ENCODE measurements at regions not wholly inside any gene's neighbourhood (a gene's known extent, or its start where the extent isn't known, plus 50 kb on each side); places are given as distances from the start of the nearest gene placed in this dataset.
A peak's percentile ranks its signal among the peaks of the same experiment; 100 is the strongest.

DNA sequence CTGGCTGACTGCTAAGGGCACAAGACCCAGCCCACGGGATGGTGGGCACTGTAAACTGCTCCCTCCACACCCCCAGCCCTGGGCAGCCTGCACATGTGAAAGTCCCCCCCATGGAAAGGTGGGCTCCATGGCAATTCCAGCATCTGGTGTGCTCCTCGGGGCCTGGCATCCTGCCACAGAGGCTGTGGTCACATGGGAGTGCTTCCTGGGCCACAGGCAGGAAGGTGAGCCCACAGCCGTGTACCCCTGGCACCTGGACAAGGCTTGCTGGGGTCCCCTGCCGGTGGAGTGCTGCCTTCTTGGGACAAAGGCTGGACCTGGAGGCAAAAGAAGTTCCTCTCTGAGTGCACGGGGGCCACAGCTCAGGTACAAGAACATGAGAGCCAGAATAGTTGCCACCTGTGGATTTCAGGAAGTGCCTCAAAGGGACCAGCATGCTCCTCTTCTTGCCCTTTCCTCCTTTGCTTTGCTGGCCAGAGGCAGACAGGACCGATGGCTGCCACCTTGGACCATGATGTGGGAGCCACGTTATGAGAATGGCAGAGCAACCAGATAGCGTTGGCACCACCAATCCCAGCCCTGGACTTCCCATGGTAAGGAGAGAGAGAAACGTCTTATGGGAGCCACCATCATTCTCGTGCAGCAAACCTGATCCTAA is 120.2 kb upstream of the MLN start:
- DNase-seq (ENCODE audit: low read depth), result no peak

DNA sequence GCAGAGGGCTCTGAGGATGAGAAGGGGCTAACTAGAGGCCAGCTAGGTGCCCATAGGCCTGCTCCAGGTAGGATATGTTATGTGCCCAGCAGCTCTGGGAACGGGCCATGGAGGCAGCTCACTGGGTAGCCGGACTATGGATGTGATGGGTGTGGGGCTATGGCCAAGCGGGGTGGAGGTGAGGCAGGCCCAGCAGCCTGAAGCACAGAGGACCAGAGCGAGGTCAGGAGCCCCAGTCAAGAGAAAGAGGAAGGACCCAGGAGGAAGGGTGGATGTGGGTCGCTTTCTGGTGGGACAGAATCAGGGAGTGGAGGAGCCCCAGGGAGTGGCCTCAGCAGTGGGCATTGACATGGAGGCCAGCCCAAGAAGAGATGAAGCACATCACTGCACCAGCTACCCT is 117.9 kb upstream of the MLN start:
- no peak for DNase-seq (ENCODE audit: low read depth)

DNA sequence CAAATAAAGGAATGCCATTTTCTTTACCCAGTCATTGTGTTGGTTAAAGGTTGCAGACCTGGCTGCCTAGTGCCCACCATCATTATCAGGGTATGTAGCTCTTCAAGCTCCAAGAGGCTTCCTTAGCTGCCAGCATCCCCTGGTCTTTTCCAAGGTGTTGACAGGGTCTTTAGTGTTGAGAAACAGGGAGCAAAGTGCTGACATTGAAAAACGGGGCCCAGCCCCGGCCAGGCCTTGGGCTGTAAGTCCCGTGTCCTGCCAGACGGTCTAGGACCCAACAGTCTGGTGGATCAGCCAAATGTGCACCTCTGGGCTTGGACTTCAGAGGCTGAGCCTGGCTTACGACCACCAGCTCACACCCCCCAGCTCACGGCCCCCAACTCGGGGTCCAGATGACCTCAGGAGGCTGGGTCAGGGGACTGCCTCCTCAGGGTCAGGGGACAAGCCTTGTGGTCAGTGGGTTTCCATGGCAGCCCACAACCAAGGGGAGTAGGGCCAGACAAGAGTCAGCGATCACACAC is 114.4 kb upstream of the MLN start:
- DNase-seq (ENCODE audit: low read depth), result no peak

DNA sequence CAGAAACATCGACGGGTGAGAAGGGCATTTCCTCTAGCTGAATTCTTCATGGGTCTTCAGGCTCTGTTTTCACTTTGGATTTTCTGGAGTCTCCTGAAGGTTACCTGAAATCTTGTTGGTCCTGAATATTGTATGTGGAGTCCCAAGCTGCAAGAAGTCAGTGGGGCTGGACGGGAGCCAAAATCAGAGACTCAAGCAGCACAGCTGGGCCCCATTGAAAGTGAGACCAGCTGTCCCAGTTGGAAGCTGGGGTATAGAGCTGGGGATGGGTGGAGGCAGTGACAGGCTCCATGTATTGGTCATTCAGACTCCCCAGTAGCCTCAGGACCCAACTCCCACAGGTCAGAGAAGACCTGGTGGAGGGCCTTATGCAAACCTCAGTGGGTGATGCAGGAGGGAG is 111.3 kb upstream of the MLN start:
- DNase-seq (ENCODE audit: low read depth), result no peak

DNA sequence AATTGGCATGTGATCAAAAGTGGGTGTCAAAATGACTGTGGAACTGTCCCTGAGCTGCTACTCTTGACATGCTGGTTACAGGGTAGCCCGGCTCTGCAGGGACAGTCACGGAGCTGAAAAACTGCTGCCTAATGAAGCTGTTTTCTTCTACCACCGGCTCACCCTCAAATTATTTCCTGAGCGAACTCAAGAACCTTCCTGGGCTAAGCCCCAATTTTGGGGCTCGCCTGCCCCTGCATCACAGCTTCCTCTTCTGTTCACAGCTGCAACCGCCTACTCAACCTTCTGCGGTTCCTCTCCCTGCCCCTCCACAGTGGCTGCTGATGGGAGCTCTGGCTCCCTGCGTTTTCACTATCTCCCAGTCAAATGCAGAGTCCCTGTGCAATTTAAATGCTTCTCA is 110.8 kb upstream of the MLN start:
- DNase-seq (ENCODE audit: low read depth), result peak; percentile 27

DNA sequence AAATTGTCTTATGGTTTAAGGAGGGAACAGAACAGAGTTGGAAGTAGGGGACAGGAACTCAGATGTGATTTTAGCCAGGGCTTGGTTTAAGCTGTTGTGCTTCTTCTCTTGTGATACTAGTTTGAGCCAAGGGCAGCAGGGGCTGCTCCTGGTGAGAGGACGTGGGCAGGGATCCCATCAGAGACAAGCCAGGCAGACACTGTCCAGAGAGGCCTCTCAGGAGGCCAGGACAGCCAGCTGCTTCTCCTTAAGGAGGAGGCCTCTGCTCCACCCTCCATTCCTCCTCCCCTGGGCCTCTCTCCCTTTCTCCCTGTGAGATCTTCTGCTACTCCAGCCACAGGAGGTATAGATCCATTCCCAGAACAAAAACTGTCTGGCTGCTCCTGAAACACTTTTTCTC is 108.4 kb upstream of the MLN start:
- no peak for DNase-seq (ENCODE audit: low read depth)

DNA sequence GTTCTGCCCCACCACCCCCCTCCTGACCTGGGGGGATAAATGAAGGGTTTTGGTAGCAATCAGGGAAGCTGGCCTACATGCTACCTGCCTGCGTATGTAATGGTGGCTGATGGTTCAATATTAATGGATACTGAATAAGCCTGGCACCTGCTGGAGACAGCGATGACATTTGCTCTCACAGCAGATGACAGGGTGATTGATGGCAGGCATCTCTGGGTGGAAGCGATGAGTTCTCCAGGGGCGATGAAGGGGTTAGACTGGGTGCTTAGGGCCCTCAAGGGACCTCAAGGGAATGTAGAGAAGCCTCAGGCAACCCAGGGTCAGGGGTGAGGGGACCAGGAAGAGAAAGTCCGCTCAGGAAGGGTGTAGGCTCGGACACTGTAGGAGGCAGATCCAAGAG is 107.7 kb upstream of the MLN start:
- no peak for DNase-seq (ENCODE audit: low read depth)

DNA sequence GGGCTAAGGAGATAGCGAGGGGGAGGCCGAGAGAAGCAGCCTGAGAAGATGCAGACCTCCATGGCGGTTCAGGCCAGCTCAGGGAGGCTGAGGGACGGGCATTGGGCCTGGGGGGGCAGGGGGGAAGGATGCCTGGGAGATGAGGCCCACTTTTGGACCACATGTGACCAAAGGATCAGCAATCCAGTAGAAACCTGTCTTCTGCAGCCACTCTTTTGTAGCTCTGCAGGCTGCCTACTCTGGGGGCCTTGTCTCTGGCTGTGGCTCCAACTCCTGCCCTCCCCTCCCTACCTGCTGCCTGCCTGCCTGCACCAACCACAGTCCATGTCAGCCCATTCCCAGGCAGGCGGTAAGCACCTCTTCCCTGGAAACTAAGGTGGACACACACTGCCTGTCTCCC is 106.8 kb upstream of the MLN start:
- no peak for DNase-seq (ENCODE audit: low read depth)

DNA sequence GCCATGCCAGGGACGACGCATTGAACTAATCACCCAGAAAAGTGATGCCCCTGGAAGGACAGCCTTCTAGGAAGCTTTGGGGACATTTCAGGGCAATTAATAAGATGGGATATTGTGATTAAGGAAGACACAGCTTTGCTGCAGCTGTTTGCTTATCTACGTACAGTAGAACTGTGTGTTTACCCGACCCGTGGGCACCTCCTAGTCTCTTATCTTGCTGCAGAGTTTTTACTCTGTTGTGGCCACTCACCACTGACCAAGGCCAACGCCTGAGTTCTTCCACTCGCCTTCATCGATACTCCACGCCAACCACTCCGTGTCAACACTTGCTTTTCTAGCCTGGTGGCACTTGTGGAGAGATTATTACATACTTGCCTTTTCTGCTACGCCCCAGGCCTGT is 105.9 kb upstream of the MLN start:
- DNase-seq (ENCODE audit: low read depth), result no peak

DNA sequence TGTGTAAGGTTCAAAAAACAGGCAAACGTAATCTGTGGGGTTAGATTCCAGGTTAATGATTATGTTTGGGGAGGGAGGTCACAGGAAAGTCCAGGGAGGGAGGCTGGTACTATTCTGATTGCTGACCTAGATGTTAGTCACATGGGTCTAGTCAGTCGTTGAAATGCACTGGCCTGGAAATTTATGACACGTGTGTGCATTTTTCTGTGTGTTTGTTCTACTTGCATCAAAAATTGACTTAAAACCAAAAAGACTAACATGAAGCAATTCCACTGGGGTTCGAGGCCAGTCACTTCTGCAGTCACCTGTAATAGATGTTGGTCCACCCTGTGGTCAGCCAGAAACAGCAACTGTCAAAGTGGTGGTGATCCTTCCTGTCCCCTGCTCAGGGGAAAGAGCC is 104.2 kb upstream of the MLN start:
- no peak for DNase-seq (ENCODE audit: low read depth)

DNA sequence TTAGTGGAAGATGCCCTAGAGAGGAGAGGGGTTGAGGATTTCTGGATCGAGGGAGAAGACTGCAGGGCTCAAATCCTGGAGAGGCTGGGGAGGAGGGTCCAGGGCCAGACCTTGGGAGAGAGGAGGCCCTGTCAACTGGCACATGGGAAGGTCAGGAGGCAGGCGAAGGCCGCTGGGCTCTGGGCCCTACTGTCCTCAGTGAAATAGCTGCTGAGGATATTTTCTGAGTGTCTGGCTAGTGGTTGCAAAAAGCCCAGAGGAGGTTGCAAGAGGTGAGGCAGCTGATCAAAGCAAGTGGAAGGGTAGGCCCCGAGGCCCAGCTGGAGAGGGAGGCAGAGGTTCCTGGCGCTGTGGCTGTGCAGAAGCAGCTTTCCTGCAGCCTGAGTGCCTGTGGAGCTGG is 103.4 kb upstream of the MLN start:
- DNase-seq (ENCODE audit: low read depth), result no peak

DNA sequence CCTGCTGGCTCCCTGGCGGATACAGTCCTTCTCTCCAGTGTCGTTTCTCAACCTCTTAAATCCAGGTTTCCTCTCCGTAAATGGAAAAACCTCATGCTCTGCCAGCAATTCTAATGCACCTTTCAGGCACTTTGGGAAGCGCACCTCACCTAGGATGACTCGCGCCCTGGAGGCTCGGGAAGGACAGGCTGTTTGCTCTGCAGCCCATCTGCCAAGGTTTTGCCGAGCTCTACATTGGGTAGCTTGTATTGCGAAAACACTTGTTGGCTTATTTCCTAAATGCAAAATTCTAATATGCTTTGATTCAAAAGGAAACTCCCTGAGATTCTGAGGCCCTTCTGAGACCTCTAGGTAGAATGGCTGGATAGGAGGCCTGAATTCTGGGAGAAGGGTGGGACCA is 102.6 kb upstream of the MLN start:
- DNase-seq (ENCODE audit: low read depth), result no peak

DNA sequence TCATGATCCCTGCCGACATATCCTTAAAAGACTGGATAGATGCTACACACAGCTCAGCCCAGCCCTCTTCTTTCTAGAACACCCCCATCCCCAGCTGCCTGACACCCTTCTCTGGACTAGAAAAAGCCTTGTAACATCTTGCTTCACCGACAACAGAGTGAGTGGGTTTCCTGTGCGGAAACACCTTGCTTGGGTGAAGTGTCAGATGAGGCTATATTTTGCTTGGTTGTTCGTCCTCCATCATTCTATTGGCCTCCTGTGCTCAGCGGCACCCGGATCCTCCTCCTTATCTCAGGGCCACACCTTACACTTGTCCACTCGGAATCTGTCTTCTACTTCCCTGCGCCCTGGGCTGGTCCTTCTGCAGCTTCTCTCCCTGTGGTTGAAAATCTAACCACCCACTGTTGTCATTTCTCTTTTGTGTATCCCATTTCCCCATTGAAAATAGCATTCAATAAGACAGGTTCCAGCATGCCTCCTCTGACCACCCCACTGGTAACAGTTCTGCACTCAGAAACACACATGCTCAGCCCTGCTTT is 101.3 kb upstream of the MLN start:
- peak; percentile 23 for DNase-seq (ENCODE audit: low read depth)

DNA sequence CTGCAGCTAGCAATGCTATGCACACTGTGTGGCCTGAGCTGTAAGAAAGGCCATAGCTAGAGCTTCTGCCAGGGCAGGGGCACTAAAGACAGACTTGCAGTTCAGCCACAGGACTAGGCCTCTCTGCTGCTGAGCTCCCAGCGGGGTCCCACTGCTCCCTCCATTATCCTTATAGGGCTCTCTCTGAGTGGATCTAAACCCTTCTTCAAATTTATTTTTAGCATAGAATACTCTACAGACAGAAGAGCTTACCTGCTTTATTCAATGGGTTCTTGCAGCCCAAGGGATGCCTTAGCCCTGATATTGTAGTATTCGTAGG is 100.9 kb upstream of the MLN start:
- no peak for DNase-seq (ENCODE audit: low read depth)

DNA sequence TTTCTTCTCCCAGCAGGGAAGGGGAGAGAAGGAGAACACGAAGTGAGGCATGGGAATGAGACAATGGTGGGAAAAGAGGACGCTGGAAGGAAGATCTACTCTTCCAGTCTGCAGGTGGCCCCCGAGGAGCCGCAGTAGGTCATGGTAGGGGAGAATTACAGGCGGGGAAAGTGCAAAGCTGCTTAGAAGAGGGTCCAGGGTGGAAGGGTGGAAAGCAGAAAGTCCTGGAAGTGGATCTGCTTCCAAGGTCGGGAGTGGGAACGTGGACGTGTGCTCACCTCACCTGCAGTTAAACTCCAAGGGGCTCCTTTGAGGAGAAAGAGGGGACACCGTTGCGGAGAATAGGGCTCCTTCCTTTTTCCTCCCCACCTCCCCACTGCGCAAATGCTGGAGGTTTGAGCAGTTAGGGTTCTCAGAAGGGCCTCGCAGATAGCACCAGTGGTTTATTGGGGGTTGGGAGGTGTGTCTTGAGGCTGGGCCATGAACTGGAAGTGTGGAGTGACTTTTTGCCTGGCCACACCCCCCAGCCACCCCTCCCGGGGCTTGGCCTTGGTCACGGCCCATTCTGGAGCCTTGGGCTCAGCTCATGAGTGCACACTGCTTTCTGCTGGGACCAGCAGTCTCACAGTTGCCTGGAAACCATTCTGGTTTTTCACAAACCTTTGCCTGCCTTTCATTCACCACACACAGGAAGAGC is 100.4 kb upstream of the MLN start:
- peak; percentile 22 for DNase-seq (ENCODE audit: low read depth)

DNA sequence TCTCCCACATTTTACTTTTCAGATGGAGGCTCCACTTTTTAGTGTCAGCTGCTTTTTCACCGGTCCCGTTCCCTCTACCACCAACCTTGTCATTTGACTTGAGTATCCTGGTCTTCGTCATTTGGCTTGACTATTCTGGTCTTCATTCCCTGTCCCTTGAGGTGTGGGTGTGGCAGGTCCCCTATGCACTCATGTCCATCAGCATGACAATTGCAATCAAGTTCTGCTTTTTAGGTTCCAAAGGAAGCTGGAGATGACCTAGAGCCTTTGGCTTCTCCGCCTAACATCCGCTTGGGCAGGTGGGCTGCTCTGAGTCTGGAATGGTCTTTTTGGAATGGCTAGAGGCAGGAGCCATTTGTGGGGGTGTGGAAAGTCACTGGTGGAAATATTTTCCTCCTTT is 99.8 kb upstream of the MLN start:
- DNase-seq (ENCODE audit: low read depth), result no peak

DNA sequence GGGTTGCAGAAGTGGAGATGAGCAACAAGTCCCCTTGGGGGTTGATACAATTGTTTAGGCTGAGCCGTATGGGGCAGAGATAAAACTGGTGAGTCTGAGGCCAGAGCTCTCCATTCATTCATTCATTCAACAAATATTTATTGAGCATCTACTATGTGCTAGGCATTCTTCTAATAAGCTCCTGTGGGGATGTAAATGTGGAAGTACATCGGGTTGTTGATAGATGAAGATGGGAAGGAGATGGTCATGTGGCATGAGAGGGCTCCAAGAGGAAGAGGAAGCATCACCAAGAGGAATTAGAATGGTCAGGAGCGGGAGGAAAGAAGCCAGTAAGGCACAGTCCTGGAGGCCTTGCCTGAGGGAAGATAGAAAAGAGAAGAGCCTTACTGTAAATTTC is 98.7 kb upstream of the MLN start:
- no peak for DNase-seq (ENCODE audit: low read depth)

DNA sequence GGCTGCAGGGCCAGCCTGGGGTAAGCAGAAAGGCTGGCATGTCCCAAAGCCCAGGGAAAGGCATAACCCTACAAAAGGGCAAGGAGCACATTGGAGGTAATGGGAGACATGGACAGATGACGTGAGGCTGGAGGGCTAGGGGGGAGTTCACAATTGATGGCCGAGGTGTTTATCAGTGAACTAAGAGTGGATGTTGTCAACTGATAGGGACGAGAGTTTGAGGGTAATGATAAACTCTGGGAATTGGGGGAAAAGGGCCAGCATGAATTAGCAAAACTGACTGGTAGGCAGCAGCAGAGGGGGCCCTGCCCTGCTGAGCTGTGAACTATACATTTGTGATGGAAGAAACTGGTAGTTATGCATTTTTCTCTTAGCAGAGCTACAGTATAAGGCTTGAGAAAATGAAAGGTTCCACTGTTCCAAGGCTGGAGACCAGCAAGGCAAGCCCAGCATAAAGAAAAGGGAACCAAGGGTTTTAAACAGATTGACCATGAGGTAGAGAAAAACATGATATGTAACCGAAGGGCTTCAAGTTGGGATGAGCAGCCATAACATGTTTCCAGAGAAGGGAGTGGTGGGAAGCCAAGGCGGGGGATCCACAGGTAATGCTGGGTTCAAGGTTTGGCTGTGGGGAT is 98.1 kb upstream of the MLN start:
- DNase-seq (ENCODE audit: low read depth), result no peak

DNA sequence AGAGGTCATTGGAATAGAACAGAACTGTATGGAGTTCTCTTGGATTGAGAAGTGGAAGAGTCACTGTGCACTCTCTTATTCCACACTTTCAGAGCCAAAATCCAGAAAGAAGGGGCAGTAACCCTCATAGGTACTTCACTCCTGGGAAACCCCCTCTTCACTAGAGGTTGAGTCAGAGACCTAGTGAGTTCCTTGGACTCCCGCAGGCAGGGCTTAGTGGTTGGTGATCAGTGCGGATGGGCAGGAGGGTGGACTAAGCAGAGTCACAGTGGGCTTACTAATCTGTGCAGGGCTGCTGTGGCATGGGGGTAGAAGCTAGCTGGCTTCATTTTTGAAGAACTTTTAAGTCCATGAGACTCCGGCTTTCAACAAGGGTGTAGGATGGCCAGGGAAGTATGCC is 95.0 kb upstream of the MLN start:
- no peak for DNase-seq (ENCODE audit: low read depth)

DNA sequence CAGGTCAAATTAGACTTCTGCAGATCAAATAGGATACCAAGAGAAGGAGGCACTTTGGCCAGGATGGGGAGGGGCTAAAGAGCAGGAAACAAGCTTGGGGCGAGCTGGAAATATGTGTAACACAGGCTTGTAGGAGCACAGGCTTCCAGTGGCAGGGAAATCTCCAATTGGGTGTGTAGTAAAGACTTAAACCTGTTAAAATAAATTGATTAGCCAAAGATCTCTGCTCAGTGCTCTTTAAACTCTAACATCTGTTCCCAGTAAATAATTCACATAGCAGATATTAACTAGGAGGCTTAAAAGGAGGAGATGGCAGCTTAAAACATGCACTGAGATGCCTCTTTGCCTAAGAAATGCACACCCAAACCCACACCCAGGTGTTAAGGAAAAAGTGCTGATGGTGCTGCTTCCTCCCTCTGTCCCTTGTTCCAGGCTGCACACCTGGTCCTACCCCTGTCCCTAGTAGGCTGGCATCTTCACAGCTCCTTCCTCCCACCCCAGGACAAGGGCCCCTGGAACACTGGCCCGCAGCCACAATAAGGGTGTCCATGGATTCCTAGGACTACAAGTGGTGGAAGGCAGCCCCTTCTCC is 93.5 kb upstream of the MLN start:
- no peak for DNase-seq (ENCODE audit: low read depth)

DNA sequence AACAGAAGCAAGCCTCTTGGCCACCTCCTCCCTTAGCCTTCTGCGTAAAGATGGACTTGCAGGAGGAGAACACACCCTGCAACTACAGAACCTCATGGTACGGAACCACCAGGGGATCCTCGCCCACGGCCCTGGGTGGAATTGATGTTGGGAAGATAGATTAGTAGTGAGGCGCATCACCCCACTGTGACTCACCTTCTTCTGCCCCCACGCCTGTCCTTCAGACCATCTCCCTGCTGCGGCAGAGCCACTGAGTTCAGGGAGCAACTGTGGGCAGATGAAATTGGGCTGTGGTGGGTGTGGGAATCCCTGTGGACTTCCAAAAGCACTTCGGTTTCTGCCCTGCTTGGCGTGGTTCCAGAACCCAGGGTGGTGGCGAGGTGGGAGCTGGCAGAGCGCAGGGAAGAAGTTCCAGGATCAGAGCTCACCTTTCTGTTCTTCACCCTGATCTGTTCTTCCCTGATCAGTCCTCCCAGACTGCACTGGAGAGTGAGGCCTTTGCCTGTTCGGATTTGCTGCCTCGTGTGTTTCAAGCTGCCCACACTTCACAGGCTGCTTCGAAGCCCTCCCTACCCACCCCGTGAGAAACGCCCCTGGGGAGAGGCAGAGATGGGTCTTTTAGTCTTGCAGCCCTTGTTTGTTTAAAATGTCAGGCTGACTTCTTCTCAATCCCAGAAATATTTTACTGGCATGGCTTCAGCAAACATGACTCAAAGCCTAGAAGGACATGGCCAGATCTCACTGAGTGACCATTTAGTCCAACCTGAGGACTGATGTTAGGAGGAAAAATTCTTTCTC is 92.8 kb upstream of the MLN start:
- DNase-seq (ENCODE audit: low read depth), result no peak

DNA sequence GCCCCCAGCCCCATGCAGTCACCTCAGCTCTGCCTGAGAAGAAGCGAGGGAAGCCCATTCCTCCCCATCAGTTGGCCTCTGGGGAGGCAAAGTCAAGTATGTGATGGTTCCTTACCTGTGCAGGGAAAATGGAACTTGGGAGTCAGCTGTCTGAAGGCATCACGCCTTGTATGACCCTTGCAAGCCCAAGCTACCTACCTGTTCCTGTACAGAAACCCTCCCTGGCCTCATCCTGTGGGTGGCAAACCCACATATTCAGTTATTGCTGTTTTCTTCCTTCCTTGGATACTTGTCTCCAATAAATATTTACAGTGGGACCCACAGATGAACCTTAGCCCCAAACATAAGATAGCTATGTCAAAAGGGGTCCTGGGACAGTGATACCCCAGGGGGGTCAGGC is 92.2 kb upstream of the MLN start:
- no peak for DNase-seq (ENCODE audit: low read depth)

Measured in activated T-cell treated with anti-CD3 and anti-CD28 coated beads for 1 hour (primary cell).